PC-9 (cell line): ENCODE measurements at regions not wholly inside any gene's neighbourhood (a gene's known extent, or its start where the extent isn't known, plus 50 kb on each side); places are given as distances from the start of the nearest gene placed in this dataset.

Experiments
- BruUV-seq: library from RNA; stranded (reverse); fragments of 400-500 nt; replicated peaks from 2 replicates; lab custom pipeline; 2021; lab: Mats Ljungman, UMichigan
- CTCF ChIA-PET: fragments of 300-600 bp; sonication (Branson Sonifier 250); formaldehyde crosslinking; loops from one replicate; lab custom pipeline; 2022; ENCODE audit warnings: antibody characterized with exemption; lab: Charles Lee
- POLR2A ChIA-PET: fragments of 300-600 bp; sonication (Branson Sonifier 250); formaldehyde crosslinking; loops from one replicate; lab custom pipeline; 2022; ENCODE audit warnings: antibody characterized with exemption; ENCODE audit not compliant: unreplicated experiment; lab: Charles Lee
- DNase-seq, 2 experiments: peaks; one replicate each; pipeline versions ENCODE4 v3.0.0 to v3.0.0-alpha.2; 2015 to 2022; ENCODE audit warnings: mixed read lengths in 1 of 2
- H2AFZ ChIP-seq: fragments of 200-600 bp; sonication (generic); 2 replicates; pipeline ENCODE4 v1.8.1; 2017; ENCODE audit warnings: antibody characterized with exemption
- H3F3A ChIP-seq: fragments of 200-600 bp; sonication (generic); 2 replicates; pipeline ENCODE4 v1.8.1; 2017; ENCODE audit warnings: antibody characterized with exemption, mild to moderate bottlenecking, low read depth; ENCODE audit not compliant: insufficient read depth
- H3K27ac ChIP-seq: fragments of 200-600 bp; sonication (generic); 2 replicates; pipeline ENCODE4 v1.6.1; 2016; ENCODE audit warnings: mixed run types
- H3K27me3 ChIP-seq: fragments of 200-600 bp; sonication (generic); 2 replicates; pipeline ENCODE4 v1.6.1; 2016; ENCODE audit warnings: low read depth, mixed run types; ENCODE audit not compliant: insufficient read depth
- H3K36me3 ChIP-seq: fragments of 200-600 bp; sonication (generic); 2 replicates; pipeline ENCODE4 v1.6.1; 2016; ENCODE audit warnings: low read depth, mixed run types
- H3K4me1 ChIP-seq: fragments of 200-600 bp; sonication (generic); replicated peaks from 2 replicates; pipeline ENCODE4 v1.6.1; 2016; ENCODE audit warnings: mixed run types; ENCODE audit not compliant: insufficient read depth
- H3K4me2 ChIP-seq: fragments of 200-600 bp; sonication (generic); 2 replicates; pipeline ENCODE4 v1.6.1; 2017; ENCODE audit warnings: mixed run types
- H3K4me3 ChIP-seq: fragments of 200-600 bp; sonication (generic); 2 replicates; pipeline ENCODE4 v1.6.1; 2016; ENCODE audit warnings: mixed run types
- H3K79me2 ChIP-seq: fragments of 200-600 bp; sonication (generic); 2 replicates; pipeline ENCODE4 v1.6.1; 2017; ENCODE audit warnings: low read depth, mixed run types
- H3K9me2 ChIP-seq: fragments of 200-600 bp; sonication (generic); 2 replicates; pipeline ENCODE4 v1.8.1; 2017; ENCODE audit warnings: mild to moderate bottlenecking; ENCODE audit not compliant: insufficient read depth
- H3K9me3 ChIP-seq: fragments of 200-600 bp; sonication (generic); 2 replicates; pipeline ENCODE4 v1.8.1; 2016; ENCODE audit warnings: low read depth; ENCODE audit not compliant: insufficient read depth
- H4K20me1 ChIP-seq: fragments of 200-600 bp; sonication (generic); 2 replicates; pipeline ENCODE4 v1.8.1; 2017; ENCODE audit not compliant: insufficient read depth
- CTCF ChIP-seq: fragments of 200-600 bp; sonication (generic); conservative IDR thresholded peaks from 2 replicates; pipeline ENCODE4 v1.6.1; 2017; ENCODE audit warnings: mixed run types, antibody characterized with exemption, mild to moderate bottlenecking, moderate library complexity
- EZH2 ChIP-seq: fragments of 200-600 bp; sonication (generic); IDR thresholded peaks from 2 replicates; pipeline ENCODE4 v1.8.0; 2017; ENCODE audit warnings: antibody characterized with exemption, low read depth
- intact Hi-C: fragments of 100-400 bp; cut with micrococcal nuclease; formaldehyde crosslinking; loops from one replicate; pipeline ENCODE4 v1.10.0; 2022; ENCODE audit not compliant: unreplicated experiment

- H3K9me3 ChIP-seq: no peaks in the 10 kb centered on the region
- no peak overlapping the region for H3K27ac ChIP-seq
- H3K36me3 ChIP-seq: no peaks in the 10 kb centered on the region
- H3K4me3 ChIP-seq: no peak overlapping the region
- ChIA-PET CTCF (no interaction called here), POLR2A (no interaction called here)
- no peak overlapping the region for H2AFZ ChIP-seq
- H3K9me2 ChIP-seq: no peaks in the 10 kb centered on the region
- BruUV-seq: no TSS peak
- no peaks in the 10 kb centered on the region for H3K27me3 ChIP-seq
- H3F3A ChIP-seq: peaks cover 17% of the 10 kb centered on the region
- no peaks in the 10 kb centered on the region for H4K20me1 ChIP-seq
- no peak overlapping the region for H3K4me2 ChIP-seq
- intact Hi-C loops: no loop called here
- no peak for DNase-seq
- TF ChIP-seq CTCF (no peak), EZH2 (no peak)
- H3K4me1 ChIP-seq: peaks cover 20% of the 10 kb centered on the region
- H3K79me2 ChIP-seq: no peaks in the 10 kb centered on the region
Measured at GRCh38 chr22:26891429-26891828, 234.0 kb downstream of the MIAT start.

GRCh38 chr22:26892166-26893041 is 235.0 kb downstream of the MIAT start:
- intact Hi-C loops: no loop called here
- H3K4me2 ChIP-seq: no peak overlapping the region
- no peaks in the 10 kb centered on the region for H3K9me2 ChIP-seq
- ChIA-PET POLR2A (no interaction called here), CTCF (no interaction called here)
- H3K27ac ChIP-seq: no peak overlapping the region
- no TSS peak for BruUV-seq
- no peaks in the 10 kb centered on the region for H4K20me1 ChIP-seq
- no peaks in the 10 kb centered on the region for H3K36me3 ChIP-seq
- H3K9me3 ChIP-seq: no peaks in the 10 kb centered on the region
- no peak overlapping the region for H3K4me3 ChIP-seq
- H3K79me2 ChIP-seq: no peaks in the 10 kb centered on the region
- no peaks in the 10 kb centered on the region for H3K27me3 ChIP-seq
- H3K4me1 ChIP-seq: peaks cover 20% of the 10 kb centered on the region
- H2AFZ ChIP-seq: no peak overlapping the region
- TF ChIP-seq EZH2: no peak
- TF ChIP-seq CTCF: no peak
- peaks cover 17% of the 10 kb centered on the region for H3F3A ChIP-seq
- no peak for DNase-seq

DNA sequence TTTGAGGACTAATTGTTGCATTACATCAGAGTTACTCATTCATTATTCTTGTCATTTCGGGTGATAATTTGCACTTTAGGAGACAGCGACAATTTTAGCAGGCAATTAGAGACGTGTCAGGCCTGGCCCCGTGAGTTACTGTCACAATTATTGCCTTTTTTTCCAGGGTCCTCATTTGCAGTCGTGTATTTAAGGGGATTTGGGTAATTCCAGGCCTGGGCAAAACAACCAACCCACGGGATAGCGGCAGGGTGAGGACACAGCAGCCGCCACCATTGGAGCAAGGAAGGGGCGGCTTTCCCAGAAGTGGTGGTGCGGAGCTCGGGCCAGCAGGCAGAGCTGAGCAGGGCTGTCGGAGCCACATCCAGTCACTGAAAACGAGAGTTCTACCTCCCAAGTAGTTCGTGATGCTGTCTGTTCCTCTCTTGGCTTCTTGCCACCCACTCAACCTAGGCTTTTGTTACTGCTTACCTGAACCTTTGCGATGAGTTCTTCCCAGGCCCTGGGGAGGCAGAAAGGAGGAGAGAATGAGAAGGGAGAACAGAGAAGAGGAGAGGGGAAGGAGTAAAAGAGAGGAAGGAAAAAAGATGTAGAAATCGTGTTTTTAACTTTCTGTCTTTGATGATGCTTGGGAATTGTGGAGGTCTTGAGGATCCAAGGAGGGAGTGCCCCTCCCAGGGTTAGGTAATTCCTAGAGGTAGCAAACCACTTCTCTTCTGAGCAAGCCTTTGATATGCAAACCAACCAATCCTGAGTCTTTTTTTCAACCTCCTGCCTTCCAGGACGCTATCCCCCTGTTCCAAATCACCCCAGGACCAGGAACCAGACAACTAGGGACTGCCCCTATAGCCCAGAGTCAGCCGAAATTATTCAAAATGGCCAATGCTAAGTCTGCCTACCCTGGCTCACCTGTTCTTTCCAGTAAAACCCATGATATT is 236.1 kb downstream of the MIAT start:
- Histone ChIP-seq H3F3A (peaks cover 17% of the 10 kb centered on the region), H3K4me3 (no peak overlapping the region), H3K79me2 (no peaks in the 10 kb centered on the region), H4K20me1 (no peaks in the 10 kb centered on the region), H2AFZ (no peak overlapping the region), H3K36me3 (no peaks in the 10 kb centered on the region), H3K4me2 (no peak overlapping the region), H3K9me2 (no peaks in the 10 kb centered on the region), H3K27me3 (no peaks in the 10 kb centered on the region), H3K9me3 (no peaks in the 10 kb centered on the region), H3K4me1 (peaks cover 20% of the 10 kb centered on the region), H3K27ac (no peak overlapping the region)
- ChIA-PET POLR2A (no interaction called here), CTCF (no interaction called here)
- BruUV-seq: no TSS peak
- intact Hi-C loops: no loop called here
- no peak for TF ChIP-seq CTCF
- no peak for TF ChIP-seq EZH2
- no peak for DNase-seq
